ENCODE measurements at regions not wholly inside any gene's neighbourhood (a gene's known extent, or its start where the extent isn't known, plus 50 kb on each side); places are given as distances from the start of the nearest gene placed in this dataset.
"Not testable (repeated sequence)": the region's sequence is repeated elsewhere in the genome, so short reads cannot be mapped to it uniquely, and the experiment has no call there.

DNA sequence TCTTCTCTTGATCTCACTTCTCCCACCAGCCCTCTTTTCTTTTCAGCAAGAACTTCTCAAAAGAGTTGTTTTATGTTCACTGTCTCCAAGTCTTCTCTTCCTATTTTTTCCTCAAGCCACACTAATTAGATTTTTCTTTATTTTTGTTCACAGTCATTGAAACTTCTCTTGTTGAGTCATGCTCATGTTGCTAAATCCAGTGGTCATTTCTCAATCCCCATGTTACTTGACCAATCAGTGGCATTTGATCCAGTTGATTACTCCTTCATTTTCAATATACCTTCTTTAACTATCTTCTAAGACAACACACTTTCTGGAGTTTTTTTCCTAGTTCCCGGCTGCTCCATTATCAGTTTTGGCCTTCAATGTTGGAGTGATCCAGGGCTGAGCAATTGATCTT lies 103.1 kb upstream of the LSM6 start:
- no peak for DNase-seq

DNA sequence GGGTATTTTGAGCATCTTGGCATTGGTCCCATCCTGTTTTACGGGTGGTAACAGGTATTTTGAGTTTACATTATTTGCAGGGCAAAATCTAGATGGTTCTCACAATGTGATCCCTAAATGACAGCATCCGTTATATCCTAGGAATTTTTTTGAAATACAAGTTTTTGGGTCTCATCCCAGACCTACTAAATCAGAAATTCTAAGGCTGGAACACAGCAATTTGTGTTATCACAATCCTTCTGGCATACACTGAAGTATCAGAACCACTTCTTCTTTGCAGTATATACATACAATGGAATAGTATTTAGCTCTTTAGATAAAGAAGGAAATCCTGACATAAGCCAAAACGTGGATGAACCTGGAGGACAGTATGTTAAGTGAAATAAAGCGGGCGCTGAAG lies 104.1 kb upstream of the LSM6 start:
- DNase-seq: no peak

DNA sequence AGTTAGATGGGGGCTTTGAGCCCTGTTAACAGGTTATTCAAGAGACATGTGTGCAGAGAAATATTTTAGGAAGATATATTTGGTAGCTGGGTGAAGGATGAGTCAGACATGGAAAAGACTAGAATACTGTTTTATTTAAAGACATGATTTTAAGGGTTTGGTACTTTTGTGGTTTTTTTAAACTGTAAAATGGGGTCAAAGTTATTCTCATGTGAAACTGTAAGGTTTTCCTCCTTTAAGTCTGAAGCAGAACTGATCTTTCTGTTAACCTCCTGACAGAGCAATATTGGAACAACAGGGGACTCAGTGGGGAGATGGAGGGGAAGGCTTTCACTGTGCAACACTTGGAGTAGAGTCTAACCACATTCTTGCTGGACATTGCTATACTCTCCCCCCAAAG lies 112.4 kb upstream of the LSM6 start:
- no peak for DNase-seq

DNA sequence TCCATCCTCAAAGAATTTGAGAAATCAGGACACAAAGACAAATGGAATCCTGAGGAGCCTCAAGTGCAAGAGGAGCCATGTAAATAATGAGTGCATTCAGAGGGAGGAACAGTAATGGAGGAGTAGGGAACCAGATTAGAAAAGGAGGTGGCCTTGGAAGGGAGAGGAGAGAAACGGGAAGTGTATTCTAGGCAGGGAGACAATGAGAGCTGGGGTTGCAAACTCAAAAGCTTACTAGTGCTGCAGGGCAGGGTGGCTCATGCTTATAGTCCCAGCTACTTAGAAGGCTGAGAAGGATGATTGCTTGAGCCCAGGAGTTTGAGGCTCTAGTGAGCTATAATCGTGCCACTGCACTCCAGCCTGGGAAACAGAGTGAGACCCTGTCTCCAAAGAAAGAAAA lies 113.2 kb upstream of the LSM6 start:
- DNase-seq: no peak

DNA sequence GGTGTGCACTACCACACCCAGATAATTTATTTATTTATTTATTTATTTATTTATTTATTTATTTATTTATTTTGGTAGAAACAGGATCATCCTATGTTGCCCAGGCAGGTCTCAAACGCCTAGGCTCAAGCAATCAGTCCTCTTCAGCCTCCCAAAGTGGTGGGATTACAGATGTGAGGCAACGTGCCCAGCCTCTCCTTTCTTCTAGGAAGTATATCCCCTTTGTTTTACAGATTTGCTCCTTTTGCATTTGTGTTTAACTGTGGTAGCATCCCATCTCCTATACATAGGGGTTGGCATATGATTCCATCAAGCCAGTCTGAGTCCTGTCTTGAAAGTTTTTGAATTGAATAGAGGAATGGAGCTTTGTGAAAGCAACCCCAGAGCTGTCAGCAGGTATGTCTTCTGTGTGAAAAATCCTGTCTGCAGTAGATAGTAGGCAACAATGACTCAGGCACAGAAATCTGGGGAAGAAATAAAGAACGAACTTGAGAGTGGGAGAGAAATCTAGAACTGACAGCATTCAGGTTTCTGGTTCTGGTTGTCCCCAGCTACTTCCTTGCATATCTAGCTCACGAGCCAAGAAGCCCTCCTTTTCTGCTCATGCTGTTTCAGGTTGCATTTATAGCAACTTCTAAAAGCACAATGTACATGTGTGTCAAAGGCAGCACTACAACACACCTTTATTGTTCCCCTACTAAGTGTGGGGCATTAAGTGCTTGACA lies 113.7 kb upstream of the LSM6 start:
- no peak for DNase-seq

DNA sequence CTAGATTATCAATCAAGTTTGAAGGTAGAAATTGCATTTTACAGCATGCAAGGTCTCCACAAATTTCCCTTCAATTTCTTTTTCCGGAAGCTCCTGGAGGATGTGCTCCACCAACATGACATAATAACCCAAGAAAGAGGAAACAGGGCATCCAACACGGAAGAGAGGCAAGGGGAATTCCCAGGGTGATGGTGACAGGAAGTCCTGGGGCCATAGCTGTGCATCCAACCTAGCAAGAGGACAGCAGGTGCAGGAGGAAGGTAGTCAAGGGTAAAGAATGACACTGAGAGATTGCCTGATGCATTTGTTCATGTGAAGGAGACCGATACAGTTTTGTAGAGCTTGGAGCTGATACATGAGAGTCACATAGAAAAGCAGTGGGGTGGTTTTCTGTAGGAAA lies 115.7 kb upstream of the LSM6 start:
- DNase-seq: no peak

DNA sequence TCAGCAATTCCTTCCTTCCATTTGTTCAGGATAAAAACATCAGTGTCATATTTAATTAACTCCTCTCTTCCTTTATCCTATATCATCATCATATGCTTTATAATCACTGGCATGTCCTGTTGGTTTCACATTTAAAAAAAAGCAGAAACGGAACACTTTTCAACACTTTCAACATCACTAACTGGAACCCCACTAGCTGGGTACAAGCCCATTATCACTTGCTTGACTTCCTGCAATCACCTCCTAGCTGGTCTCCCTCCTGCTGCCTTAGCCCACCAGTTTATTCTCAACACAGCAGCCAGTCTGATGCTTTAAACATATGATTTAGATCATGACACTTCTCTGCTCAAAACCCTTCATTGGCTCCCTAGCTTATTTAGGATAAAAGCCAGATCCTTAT lies 116.4 kb upstream of the LSM6 start:
- DNase-seq: no peak

DNA sequence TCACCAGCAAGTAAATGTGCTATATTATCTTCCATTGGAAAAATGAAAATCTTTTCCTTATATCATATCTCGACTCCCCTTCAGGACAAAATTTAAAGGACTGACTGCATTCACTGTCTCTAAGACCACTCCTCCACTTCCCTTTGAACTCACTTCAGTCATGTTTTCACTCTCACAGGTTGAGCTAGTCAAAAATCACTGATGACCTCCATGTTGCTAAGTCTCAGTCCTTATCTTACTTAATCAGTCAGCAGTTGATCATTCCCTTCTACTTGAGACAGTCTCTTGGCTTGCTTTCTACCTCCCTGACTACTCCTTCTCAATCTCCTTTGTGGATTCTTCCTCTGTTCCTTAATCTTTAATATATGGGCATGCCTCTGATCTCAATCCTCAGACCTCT lies 117.0 kb upstream of the LSM6 start:
- DNase-seq: no peak

DNA sequence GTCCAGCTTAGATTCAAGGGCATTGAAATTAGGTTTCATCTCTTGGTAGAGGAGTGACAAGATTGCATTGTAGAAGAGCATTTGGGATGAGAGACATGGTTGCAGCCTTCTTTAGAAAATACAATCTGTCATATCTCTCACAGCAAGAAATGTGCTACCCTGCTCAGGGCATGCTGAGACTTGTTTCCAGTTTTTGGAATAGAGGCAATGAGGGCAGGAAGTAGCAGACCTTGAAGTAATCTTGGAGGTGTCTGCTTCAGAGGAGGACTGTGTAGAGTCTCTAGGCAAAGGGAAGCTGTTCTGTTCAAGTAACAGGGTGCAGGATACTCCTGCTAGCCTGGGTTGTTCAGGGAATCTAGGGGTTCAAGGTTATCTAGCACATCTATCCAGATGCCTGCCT lies 116.1 kb upstream of the ZNF827 start:
- DNase-seq: no peak

DNA sequence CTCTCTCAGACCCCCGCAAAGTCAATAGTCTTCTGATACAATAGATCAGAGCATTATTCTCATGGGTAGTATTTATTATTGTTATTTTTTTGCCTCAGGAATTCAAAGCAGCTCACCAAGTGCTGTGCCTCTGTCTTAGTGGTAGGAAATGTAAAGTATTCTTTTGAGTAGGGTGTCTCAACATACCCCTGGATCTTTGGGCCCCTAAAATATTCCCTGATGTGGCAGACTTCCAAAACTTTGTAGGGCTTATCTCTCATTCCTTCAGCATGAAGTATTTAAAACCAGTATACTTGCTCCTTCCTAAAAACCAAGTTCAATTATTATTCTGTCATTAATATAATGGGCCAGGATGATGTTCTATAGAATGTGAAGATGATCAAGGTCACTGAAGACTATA lies 115.3 kb upstream of the ZNF827 start:
- no peak for DNase-seq

DNA sequence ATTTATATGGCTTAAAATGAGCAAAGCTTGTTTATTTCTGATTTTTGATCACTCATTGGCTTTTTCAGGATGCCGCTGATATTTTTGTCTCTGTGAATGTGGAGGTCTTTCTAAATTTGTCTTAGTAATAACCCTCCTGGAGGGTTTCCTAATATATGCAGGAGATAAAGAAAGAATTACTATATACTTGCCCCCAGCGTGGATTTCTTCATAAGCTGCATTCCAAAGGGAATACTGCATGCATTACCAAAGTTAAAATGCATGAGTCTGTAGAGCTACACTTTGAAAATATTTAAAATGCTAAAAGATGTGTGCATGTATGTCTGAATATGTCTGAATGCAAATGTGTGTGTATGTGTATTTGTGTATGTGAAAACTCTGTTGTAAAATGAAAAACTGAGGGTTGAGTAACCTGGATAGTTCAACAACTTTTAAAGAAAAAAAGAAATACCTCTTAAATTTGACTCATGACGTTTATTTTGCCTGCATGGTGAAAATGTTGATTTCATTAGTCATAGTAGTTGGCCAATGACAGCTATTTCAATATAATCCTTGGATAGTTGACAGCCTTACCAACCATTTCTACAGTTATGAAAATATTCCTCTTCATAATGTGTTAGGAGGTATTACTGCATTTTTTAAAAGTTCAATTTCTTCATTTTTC lies 113.2 kb upstream of the ZNF827 start:
- no peak for DNase-seq

DNA sequence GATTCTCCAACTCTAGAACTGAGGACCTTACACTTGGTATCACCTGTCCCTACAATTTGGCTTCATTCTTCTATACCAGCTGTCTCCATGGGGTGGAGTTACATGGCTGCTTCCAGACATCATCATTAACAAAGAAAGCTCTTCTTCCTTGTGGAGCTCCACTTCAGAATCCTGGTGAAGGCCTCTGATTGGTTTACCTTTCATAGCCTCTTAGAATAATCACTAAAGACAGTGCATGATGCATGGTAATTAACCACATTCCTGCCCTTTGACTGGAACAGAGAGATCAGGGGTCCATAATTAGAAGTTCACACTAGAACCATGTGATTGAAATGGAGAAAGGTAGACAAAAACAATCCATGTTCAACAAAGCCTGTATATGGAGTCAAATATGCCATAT lies 112.6 kb upstream of the ZNF827 start:
- no peak for DNase-seq

DNA sequence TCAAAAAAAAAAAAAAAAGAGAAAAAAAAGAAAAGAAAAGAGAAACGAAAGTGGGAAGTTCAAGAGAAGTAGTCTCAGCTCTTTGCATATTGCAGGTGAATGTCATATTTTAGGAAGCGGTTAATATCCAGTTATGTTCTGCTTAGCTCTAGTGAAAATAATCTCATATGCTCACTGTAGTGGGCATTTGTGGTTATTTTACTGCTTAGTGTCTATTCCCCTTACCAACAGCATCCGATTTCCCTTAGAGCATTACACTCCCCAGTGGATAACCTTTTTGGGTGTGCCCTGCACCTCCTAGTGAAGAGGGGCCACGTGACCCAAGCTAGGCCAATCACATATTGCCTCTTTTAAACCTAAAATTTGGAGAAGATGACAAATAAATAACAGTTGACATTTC lies 111.2 kb upstream of the ZNF827 start:
- no peak for DNase-seq

DNA sequence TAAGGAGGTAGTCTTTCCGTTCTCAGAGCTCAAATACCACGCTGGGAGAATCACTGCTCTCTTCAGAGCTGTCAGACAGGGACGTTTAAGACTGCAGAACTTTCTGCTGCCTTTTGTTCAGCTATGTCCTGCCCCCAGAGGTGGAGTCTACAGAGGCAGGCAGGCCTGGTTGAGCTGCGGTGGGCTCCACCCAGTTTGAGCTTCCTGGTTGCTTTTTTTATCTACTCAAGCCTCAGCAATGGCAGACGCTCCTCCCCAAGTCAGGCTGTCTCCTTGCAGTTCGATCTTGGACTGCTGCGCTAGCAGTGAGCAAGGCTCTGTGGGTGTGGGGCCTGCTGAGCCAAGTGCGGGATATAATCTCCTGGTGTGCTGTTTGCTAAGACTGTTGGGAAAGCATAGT lies 109.1 kb upstream of the ZNF827 start:
- DNase-seq: not testable (repeated sequence)

DNA sequence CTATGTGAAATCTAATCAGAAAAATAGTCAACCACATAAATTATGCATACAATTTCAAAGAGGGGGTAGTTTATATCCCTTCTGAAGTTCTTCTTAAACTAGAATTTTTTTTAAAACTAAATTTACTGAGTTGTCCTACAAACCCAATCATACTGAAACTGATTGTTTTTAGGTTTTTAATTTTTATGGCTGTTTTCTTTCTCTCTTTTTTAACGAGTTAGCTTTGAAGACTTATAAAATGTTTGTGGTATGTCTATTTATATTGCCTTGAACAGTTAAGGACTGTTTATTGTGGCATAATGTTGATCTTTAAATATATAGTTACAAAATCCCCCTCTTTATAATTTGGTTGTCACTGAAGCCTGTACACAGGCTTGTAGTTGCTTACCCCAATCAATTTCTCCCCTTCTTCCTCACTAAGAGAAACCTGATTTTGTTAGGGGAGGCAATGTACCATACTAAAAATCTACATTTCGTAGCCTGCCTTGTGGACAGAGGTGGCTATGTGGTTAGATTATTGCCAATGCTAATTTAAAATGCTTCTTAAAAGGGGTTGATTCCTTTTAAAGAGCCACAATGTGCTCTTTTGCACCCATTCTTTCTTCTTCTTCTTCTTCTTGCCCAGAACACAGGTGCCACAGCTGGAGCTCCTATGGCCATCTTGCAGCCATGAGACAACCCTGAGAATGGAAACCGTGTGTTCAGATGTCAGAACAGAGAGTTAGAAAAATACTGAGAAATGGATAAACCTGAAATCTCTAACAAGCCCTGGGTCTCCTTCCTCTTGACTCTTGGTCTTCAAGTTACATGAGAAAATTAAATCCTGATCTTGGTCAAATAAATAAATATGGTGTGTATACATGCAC lies 102.7 kb upstream of the ZNF827 start:
- DNase-seq: no peak

DNA sequence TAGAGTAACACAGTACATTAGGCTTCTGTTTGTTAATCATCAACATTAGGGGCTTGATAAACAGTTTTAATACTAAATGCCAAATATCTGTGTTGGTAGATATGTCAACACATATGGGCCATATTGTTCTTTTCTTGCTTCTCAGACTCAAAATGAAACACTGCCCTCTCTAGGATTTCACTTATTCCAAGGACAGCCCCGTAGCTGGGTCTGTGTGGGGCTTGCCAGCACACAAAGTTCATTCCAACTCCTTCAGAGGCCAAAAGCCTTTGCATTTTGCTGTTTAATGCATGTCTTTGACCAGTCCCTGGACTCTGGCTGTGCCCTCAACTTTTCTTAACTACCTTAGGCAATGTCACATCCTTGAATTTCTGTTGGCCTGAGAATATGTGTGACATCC lies 102.0 kb upstream of the ZNF827 start:
- no peak for DNase-seq

DNA sequence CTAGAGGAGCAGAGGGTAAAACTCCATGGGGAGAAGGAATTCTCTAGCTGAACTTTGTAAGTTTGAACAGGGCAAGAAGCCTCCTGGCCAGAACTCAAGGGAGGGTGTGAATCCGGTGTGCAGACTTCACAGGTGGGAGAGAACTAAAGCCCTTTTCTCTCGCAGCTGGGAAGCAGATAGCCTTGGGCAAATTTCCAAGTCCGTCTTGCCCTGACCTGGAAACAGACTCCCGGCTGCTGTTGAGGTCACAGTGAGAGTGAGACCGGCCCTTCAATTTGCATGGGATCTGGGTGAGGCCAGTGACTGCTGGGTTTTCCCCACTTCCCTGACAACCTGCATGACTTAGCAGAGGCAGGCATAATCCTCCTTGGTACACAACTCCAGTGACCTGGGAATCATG lies 94.5 kb upstream of the ZNF827 start:
- DNase-seq: peak; percentile 57

DNA sequence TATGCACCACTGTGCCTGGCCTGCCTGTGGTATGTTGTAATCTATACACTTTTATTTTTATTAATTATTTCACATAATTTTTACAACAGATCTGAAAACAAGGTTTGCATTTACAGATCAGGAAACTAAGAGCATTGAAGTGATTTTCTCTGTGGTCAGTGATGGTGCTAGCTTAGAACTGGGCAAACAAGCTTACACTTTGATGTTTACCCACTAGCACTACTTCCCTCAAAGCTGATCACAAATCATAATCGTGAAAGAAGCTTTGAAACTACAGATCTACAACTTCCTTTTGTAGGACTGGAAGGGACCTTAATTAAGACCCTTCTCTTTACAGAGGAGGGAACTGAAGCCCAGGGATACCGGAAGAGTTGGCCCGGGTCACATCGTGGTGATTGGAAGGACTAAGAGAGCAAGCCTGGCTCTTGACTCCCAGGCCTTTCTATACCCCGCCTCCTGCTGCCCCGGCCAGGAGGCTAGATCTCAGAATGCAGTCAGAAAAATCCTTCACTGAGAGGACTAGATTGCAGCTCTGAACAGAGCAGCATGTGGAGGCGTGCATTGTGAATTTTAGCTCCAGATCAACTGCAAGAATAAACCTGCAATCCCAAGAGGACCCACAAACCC lies 93.7 kb upstream of the ZNF827 start:
- no peak for DNase-seq

DNA sequence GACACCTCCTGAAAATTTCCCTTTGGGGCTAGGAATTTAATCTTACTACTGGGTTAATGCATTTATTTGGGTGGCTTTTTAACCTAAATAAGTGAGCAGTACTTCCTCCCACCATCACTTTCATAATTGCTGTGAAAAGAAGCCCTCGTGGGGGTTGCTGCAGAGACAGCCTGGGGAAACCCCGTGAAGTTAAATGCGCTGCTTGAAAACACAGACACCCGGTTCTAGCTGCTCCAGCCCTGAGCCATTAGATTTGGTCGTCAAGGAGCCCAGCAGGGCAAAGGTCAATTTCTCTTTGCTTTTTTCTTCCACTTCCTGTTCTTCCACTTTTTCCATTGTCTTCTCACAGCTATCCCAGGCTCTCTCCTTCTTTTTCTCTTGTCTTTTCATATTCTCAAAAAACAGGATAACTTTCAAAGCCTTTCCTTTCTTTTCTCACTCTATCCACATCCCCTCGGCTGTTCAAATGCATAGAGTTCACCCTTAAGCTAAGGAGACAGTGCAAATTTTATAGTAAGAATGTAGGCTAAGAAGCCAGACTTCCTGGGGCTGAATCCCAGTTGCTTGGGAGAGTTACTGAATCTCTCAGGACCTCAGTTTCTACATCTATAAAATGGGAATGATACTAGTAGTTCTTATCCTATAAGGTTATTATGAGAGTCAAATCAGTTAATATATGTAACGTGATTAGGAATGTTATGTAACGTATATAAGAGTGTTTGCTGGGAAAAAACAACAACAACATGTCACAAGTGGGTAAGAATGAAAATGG lies 91.5 kb upstream of the ZNF827 start:
- DNase-seq: peak; percentile 18

DNA sequence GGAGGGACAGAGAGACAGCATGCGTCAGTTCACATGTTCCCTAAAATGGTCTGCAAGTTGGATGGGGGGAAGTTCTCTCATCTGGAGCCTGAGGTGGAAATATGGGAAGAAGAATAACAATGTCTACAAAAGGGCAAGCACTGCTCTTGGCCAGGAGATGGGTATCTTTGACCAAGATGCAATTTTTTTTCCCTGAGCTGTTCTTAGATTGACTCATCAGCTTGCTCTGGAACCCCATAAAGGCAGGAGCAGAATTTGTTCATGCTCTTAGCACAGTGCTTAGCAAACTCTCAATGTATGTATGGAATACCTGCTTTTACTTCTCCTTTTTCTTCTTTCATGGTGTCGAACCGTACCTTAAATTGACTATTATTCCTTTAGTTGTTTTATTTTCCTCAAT lies 90.5 kb upstream of the ZNF827 start:
- no peak for DNase-seq

DNA sequence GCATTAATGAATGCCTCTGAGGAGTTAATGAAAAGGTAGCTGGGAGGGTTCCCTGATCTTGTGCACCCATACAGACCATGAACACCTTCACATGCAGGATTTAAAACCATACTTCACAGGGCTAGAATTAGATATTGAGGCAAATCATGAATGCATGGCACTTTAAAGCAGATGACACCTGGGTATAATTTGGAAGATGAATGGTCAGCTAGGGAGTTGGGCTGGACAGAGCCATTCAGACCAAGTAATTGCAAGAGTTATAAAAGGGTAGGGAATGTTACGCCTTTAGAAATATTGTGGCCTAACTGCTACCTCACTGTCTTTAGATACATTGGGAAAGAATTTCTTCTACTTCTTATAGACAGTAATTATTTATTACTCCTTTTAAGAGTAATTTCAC lies 89.1 kb upstream of the ZNF827 start:
- DNase-seq: no peak

DNA sequence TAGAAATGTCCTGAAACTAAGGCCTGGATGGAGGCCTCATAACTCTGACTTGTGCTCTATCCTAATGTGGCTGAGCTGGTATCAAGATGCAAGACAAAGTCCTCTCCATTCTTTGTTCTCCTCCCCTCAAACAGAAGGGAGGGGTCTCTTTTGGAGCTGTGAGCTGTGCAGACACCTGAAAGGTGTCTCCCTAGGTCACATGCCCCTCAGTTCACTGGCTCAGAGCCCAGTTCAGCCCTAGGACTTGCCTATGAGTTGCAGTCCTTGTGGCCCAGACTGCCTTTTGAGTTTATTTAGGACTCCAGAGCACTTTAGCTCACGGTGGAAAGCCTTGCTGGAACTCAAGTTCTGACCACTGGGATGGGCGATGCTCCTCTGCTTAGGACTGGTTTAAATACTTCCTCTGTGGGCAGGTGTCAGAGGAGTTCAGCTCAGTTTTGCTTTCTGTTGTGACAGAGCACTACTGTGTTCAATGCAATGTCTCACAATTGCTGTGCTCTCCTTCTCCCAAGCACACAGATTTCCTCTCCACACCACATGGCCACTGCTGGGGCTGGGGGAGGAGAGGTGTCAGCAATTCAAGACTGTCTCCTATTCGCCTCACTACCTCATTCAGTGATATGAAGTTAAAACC lies 84.8 kb upstream of the ZNF827 start:
- no peak for DNase-seq
